Glutamatergic neuron (in vitro differentiated cells): ENCODE measurements at regions not wholly inside any gene's neighbourhood (a gene's known extent, or its start where the extent isn't known, plus 50 kb on each side); places are given as distances from the start of the nearest gene placed in this dataset.

ENCODE experiments used
- DNase-seq: peaks from one replicate; pipeline ENCODE4 v3.0.0; 2022
- H3K27ac Mint-ChIP-seq: one replicate; pipeline ENCODE4 v1.8.0; 2020; ENCODE audit warnings: mild to moderate bottlenecking, mixed read lengths, inconsistent platforms; ENCODE audit not compliant: unreplicated experiment
- H3K27me3 Mint-ChIP-seq: one replicate; pipeline ENCODE4 v1.8.0; 2020; ENCODE audit warnings: mild to moderate bottlenecking, moderate library complexity, mixed read lengths, inconsistent platforms; ENCODE audit not compliant: unreplicated experiment
- H3K36me3 Mint-ChIP-seq: one replicate; pipeline ENCODE4 v1.8.0; 2020; ENCODE audit warnings: mild to moderate bottlenecking, mixed read lengths, inconsistent platforms; ENCODE audit not compliant: unreplicated experiment
- H3K4me1 Mint-ChIP-seq: one replicate; pipeline ENCODE4 v1.8.0; 2020; ENCODE audit warnings: mild to moderate bottlenecking, low read depth, mixed read lengths, inconsistent platforms; ENCODE audit not compliant: unreplicated experiment
- H3K4me3 Mint-ChIP-seq: one replicate; pipeline ENCODE4 v1.8.0; 2020; ENCODE audit warnings: mild to moderate bottlenecking, mixed read lengths, inconsistent platforms; ENCODE audit not compliant: unreplicated experiment
- H3K9me3 Mint-ChIP-seq: one replicate; pipeline ENCODE4 v1.8.0; 2020; ENCODE audit warnings: mild to moderate bottlenecking, moderate library complexity, mixed read lengths, inconsistent platforms; ENCODE audit not compliant: unreplicated experiment
- CTCF ChIP-seq: fragments of 200-600 bp; sonication (generic); IDR thresholded peaks from one replicate; pipeline ENCODE4 v1.5.0; 2021; ENCODE audit not compliant: partially characterized antibody, unreplicated experiment

GRCh38 chr5:98992552-98992951 lies 63.7 kb upstream of the CHD1 start:
- no peaks in the 10 kb centered on the region for H3K4me1 Mint-ChIP-seq
- no peak for DNase-seq
- no peak overlapping the region for H3K4me3 Mint-ChIP-seq
- no peak for TF ChIP-seq CTCF
- H3K27me3 Mint-ChIP-seq: no peaks in the 10 kb centered on the region
- no peaks in the 10 kb centered on the region for H3K9me3 Mint-ChIP-seq
- no peak overlapping the region for H3K27ac Mint-ChIP-seq
- H3K36me3 Mint-ChIP-seq: no peaks in the 10 kb centered on the region

- TF ChIP-seq CTCF: no peak
- Mint-ChIP-seq H3K4me3 (no peak overlapping the region), H3K36me3 (no peaks in the 10 kb centered on the region), H3K4me1 (no peaks in the 10 kb centered on the region), H3K27me3 (no peaks in the 10 kb centered on the region), H3K27ac (no peak overlapping the region), H3K9me3 (no peaks in the 10 kb centered on the region)
- DNase-seq: no peak
These were observed 60.9 kb upstream of the CHD1 start for GRCh38 chr5:98989727-98990126.

GRCh38 chr5:98986587-98986986 lies 57.8 kb upstream of the CHD1 start:
- no peaks in the 10 kb centered on the region for H3K27me3 Mint-ChIP-seq
- H3K4me3 Mint-ChIP-seq: no peak overlapping the region
- no peak overlapping the region for H3K27ac Mint-ChIP-seq
- no peaks in the 10 kb centered on the region for H3K36me3 Mint-ChIP-seq
- H3K9me3 Mint-ChIP-seq: no peaks in the 10 kb centered on the region
- no peak for DNase-seq
- TF ChIP-seq CTCF: no peak
- peaks cover 2% of the 10 kb centered on the region for H3K4me1 Mint-ChIP-seq

GRCh38 chr5:98982880-98983279 lies 54.1 kb upstream of the CHD1 start:
- DNase-seq: no peak
- Mint-ChIP-seq H3K4me3 (no peak overlapping the region), H3K27me3 (no peaks in the 10 kb centered on the region), H3K36me3 (no peaks in the 10 kb centered on the region), H3K9me3 (no peaks in the 10 kb centered on the region), H3K4me1 (peaks cover 2% of the 10 kb centered on the region), H3K27ac (no peak overlapping the region)
- TF ChIP-seq CTCF: no peak
